Activated CD4-positive, alpha-beta T cell treated with anti-CD3 and anti-CD28 coated beads for 4 hours (primary cell): ENCODE measurements at regions not wholly inside any gene's neighbourhood (a gene's known extent, or its start where the extent isn't known, plus 50 kb on each side); places are given as distances from the start of the nearest gene placed in this dataset.

ENCODE experiments used
- DNase-seq, 2 donors: peaks; one replicate each; pipeline ENCODE4 v3.0.0-alpha.2; 2020

- no peak for DNase-seq
These were observed 211.9 kb upstream of the IL12A start for GRCh38 chr3:159776779-159777178.

DNA sequence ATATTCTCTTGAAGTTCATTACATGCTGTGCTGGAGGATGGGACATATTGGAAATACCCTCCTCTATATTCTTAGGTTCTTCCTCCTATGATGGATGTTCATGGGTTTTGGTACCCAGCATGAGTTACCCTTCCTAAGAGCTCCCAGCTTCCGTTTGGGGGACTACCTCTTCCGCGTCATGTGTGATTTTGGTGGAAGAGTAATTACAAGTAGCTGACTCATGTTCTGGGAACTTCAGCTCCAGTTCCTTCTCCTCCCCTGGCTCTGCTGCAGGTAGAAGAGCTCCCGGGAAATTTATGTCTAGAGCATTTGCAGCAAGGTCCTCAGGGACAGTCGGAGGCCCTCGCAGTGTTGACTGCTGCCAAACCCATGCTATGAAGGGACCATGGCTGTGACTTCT lies 208.8 kb upstream of the IL12A start:
- DNase-seq, result no peak

- no peak for DNase-seq
These were observed 206.8 kb upstream of the IL12A start for GRCh38 chr3:159781867-159782266.

GRCh38 chr3:159782724-159783421 lies 205.8 kb upstream of the IL12A start:
- no peak for DNase-seq

- DNase-seq, result no peak
These were observed 204.6 kb upstream of the IL12A start for GRCh38 chr3:159783780-159784742.

DNA sequence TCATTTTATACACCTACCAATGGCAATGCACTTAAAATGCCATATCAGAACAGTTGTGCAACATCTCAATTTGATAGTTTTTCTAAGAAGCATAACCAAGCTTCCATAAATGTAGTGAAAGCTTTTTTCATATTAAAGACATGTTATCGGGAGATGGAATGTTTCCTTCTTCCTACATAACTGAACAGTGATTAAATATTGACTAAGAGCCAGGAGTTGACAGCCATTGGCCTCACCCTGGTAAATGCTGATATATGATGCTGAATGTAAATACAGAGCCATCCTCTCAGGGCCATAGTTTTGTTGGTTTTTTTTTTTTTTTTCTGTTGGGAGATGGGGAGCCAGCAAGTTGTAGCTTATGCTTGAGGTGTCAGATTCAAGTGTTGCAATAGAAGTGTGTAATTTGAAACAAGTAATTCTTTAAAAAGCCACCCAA lies 203.3 kb upstream of the IL12A start:
- no peak for DNase-seq

- no peak for DNase-seq
These were observed 202.0 kb upstream of the IL12A start for GRCh38 chr3:159786489-159787177.

GRCh38 chr3:159787178-159787574 lies 201.5 kb upstream of the IL12A start:
- no peak for DNase-seq

- no peak for DNase-seq
These were observed 200.8 kb upstream of the IL12A start for GRCh38 chr3:159787794-159788205.

GRCh38 chr3:159788291-159788690 lies 200.3 kb upstream of the IL12A start:
- DNase-seq, result no peak

DNA sequence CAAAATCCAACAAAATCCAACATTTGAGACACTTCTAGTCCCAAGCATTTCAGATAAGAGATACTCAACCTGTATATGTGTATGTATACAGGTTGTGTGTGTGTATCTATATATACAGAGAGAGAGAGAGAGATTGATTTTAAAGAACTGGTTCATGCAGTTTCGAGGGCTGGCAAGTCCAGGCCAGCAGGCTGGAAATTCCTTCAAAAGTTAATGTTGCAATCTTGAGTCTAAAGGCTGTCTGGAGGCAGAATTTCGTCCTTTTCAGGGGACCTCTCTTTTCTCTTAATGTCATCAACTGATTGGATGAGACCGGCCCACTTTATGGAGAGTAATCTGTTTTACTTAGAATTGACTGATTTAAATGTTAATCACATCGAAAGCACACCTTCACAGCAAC lies 199.6 kb upstream of the IL12A start:
- DNase-seq, result no peak

GRCh38 chr3:159789742-159790635 lies 198.6 kb upstream of the IL12A start:
- DNase-seq, result no peak

DNA sequence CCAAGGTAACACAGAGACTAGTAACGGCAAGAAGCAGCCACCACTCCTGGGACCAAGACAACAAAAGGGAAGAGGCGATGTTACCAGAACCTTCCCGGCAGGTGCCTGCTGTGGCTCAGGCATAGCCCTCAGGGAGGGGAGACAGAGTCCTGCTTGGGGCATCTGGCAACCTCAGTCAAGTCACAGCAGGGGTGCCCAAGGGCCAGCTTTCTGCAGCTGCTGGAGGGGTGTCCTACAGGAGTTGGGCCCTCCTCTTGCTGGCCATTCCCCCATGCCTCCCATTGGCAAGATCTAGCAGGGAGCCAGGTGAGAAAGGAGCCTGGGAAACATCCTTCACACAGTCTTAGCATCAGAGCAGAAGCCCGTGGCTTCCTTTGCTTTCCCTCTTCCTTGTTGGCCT lies 197.3 kb upstream of the IL12A start:
- DNase-seq, result no peak

GRCh38 chr3:159792070-159792469 lies 196.6 kb upstream of the IL12A start:
- no peak for DNase-seq

DNA sequence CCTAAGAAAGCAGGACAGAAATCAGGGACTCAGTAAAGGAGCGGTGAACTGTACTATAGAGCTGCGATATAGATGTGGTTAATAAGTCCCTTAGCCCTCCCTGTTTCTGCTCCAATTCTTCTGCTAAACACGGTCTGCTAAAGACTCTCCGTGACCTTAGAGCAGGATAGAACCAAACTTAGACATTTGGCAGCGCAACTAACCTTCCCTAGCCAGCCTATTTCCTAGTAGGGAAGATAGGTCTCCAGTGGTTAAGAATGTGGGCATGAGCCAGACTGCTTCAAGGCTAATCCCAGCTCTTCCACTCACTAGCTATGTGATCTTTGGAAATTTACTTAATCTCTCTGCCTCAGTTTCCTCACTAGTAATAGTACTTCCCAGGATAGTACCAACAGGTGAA lies 193.6 kb upstream of the IL12A start:
- no peak for DNase-seq

- no peak for DNase-seq
These were observed 192.9 kb upstream of the IL12A start for GRCh38 chr3:159795681-159796175.

- DNase-seq, result no peak
These were observed 192.4 kb upstream of the IL12A start for GRCh38 chr3:159796226-159796625.

DNA sequence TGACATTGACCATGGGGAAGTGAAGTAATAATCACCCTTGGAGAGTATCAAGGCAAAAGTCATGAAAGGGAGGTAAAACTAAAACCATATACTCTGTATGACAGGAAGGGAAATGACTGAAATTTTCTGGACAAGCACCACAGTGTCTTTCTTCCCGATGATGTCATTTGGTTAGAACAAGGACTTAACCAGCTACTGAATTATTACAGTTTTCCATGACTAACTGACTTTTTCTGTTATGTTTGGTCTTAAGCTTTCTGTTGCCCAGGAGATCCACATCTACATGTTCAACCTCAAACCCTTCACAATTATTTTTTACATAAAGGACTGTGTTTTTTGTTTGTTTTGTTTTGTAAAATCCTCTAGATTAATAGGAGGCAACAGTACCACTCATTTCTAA lies 191.9 kb upstream of the IL12A start:
- no peak for DNase-seq

GRCh38 chr3:159797771-159798170 lies 190.9 kb upstream of the IL12A start:
- DNase-seq, result no peak

DNA sequence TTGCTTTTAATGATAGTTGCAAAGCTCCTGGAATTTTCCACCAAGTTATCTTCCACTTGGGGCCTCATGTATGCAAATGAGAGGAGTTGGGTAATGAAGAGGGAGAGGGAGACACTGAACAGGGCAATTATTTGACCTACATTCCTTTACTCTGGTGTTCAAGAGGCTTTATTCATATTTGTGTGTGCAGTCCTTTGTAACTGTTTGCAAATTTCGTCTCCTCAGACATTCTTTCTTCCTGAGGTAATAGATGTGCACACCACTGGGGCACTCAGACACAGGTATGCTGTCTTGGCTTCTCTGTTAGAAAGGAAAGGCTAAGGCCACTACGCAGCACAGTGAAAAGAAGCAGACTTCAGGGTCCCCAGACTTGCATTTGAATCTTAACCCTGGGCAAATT lies 189.7 kb upstream of the IL12A start:
- no peak for DNase-seq

DNA sequence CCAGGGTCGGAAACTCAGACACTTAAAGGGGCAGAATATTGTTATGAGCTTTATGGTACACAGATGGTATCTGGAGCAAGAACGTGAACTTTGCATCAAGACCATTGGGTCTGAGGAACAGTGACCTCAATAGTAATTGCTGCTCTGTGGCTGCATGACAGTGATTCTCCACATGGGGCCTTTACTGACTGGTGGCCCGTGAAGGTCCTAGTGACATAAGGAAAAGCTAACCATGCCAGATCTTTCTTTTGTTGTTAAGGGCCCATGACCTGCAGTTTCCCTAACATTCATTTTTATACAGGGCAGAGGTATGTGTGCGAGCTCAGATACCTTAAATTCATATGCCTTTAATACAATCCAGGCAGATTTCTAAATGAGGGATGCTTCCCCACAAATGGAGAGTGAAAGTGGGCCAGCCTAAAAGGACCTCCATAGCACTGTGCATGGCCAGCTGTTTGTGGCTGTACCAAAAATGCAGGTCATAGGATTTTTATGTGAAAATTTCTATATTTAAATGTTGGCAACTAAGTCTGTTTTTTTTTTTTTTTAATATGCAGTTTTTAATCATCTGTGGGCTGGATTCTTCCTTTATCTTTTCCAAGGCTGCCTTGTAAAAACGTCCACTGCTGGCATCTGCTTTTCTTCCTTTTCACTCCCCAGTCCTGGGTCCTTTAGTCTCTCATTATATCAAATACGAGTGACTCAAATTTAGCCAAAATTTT lies 188.0 kb upstream of the IL12A start:
- DNase-seq, result no peak

- no peak for DNase-seq
These were observed 185.8 kb upstream of the IL12A start for GRCh38 chr3:159802864-159803263.
